ENCODE measurements at regions not wholly inside any gene's neighbourhood (a gene's known extent, or its start where the extent isn't known, plus 50 kb on each side); places are given as distances from the start of the nearest gene placed in this dataset.

DNA sequence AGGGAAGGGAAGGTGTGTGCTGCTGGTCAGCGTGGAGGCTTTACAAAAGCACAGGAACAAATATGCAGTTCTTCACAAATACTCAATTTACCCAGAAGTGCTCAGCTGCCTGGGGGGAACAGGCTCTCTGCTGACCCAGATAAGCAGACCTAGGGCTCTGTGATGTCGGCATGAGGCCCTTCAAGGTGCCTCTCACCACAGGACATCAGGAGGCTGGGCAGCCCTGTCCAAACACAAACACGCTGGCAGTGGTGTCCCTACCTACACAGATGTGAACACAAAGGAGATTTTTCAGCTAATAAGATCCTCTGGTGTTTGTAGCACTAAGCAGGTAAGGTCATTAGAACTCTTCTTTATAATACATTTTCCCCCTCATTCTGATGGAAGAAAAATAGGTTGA, 243.0 kb upstream of the PROX1 start:
- Histone ChIP-seq H3K36me3 (replicated peaks in 1 of 2; ENCODE audit: control insufficient read depth in 1 of 2, insufficient read depth in 2 of 2, low read length in 1 of 2) (no peaks in the 10 kb centered on the region), H3K27ac (ENCODE audit: low read depth in 2 of 2, low read length in 1 of 2) (no peak overlapping the region), H3K79me2 (ENCODE audit: insufficient read depth) (no peaks in the 10 kb centered on the region), H3K4me2 (no peak overlapping the region), H3K9ac (no peak overlapping the region), H3K27me3 (ENCODE audit: insufficient read depth) (no peaks in the 10 kb centered on the region), H4K20me1 (ENCODE audit: insufficient read depth) (no peaks in the 10 kb centered on the region), H2AFZ (ENCODE audit: low read depth) (no peak overlapping the region), H3K9me2 (no peaks in the 10 kb centered on the region), H3F3A (replicated peaks; ENCODE audit: insufficient read depth) (no peaks in the 10 kb centered on the region), H3K4me3 (ENCODE audit: low read depth in 2 of 2, low read length in 1 of 2) (no peak overlapping the region), H3K9me3 (no peaks in the 10 kb centered on the region), H3K4me1 (ENCODE audit: control insufficient read depth in 1 of 2, insufficient read depth in 2 of 2, low read depth in 1 of 2, low read length in 1 of 2) (no peaks in the 10 kb centered on the region)
- TF ChIP-seq SMC3 (IDR thresholded peaks at IDR 0.05; ENCODE audit: low read depth, low read length): no peak
- no peak for TF ChIP-seq RCOR1 (IDR thresholded peaks at IDR 0.05; ENCODE audit: low read length)
- no peak for TF ChIP-seq MXI1 (IDR thresholded peaks at IDR 0.05; ENCODE audit: low read depth, low read length)
- no peak for TF ChIP-seq SIN3A (IDR thresholded peaks at IDR 0.05; ENCODE audit: borderline replicate concordance, low read depth, low read length)
- TF ChIP-seq, protein P1, sequence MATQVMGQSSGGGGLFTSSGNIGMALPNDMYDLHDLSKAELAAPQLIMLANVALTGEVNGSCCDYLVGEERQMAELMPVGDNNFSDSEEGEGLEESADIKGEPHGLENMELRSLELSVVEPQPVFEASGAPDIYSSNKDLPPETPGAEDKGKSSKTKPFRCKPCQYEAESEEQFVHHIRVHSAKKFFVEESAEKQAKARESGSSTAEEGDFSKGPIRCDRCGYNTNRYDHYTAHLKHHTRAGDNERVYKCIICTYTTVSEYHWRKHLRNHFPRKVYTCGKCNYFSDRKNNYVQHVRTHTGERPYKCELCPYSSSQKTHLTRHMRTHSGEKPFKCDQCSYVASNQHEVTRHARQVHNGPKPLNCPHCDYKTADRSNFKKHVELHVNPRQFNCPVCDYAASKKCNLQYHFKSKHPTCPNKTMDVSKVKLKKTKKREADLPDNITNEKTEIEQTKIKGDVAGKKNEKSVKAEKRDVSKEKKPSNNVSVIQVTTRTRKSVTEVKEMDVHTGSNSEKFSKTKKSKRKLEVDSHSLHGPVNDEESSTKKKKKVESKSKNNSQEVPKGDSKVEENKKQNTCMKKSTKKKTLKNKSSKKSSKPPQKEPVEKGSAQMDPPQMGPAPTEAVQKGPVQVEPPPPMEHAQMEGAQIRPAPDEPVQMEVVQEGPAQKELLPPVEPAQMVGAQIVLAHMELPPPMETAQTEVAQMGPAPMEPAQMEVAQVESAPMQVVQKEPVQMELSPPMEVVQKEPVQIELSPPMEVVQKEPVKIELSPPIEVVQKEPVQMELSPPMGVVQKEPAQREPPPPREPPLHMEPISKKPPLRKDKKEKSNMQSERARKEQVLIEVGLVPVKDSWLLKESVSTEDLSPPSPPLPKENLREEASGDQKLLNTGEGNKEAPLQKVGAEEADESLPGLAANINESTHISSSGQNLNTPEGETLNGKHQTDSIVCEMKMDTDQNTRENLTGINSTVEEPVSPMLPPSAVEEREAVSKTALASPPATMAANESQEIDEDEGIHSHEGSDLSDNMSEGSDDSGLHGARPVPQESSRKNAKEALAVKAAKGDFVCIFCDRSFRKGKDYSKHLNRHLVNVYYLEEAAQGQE (IDR thresholded peaks at IDR 0.05; ENCODE audit: low read depth, low read length): no peak
- no peak for TF ChIP-seq YY1 (IDR thresholded peaks at IDR 0.05; ENCODE audit: low read depth)
- TF ChIP-seq RXRA (IDR thresholded peaks at IDR 0.05; ENCODE audit: borderline replicate concordance, low read depth): no peak
- TF ChIP-seq EP300 (IDR thresholded peaks at IDR 0.05; ENCODE audit: borderline replicate concordance in 1 of 2, low read depth in 1 of 2, low read length in 1 of 2): no peak
- no peak for TF ChIP-seq EZH2phosphoT487 (IDR thresholded peaks at IDR 0.05; ENCODE audit: borderline replicate concordance, low read depth)
- TF ChIP-seq CHD2 (IDR thresholded peaks at IDR 0.05; ENCODE audit: low read length, partially characterized antibody): no peak
- TF ChIP-seq, protein P2, sequence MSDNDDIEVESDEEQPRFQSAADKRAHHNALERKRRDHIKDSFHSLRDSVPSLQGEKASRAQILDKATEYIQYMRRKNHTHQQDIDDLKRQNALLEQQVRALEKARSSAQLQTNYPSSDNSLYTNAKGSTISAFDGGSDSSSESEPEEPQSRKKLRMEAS (IDR thresholded peaks at IDR 0.05; ENCODE audit: low read depth): no peak
- TF ChIP-seq, protein P3, sequence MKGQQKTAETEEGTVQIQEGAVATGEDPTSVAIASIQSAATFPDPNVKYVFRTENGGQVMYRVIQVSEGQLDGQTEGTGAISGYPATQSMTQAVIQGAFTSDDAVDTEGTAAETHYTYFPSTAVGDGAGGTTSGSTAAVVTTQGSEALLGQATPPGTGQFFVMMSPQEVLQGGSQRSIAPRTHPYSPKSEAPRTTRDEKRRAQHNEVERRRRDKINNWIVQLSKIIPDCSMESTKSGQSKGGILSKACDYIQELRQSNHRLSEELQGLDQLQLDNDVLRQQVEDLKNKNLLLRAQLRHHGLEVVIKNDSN (IDR thresholded peaks at IDR 0.05; ENCODE audit: borderline replicate concordance, low read depth): no peak
- TF ChIP-seq FOSL2 (IDR thresholded peaks at IDR 0.05; ENCODE audit: borderline replicate concordance, low read depth): no peak
- no peak for TF ChIP-seq TCF12 (IDR thresholded peaks at IDR 0.05)
- TF ChIP-seq, protein P4, sequence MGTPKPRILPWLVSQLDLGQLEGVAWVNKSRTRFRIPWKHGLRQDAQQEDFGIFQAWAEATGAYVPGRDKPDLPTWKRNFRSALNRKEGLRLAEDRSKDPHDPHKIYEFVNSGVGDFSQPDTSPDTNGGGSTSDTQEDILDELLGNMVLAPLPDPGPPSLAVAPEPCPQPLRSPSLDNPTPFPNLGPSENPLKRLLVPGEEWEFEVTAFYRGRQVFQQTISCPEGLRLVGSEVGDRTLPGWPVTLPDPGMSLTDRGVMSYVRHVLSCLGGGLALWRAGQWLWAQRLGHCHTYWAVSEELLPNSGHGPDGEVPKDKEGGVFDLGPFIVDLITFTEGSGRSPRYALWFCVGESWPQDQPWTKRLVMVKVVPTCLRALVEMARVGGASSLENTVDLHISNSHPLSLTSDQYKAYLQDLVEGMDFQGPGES (IDR thresholded peaks at IDR 0.05; ENCODE audit: low read depth, low read length): no peak
- TF ChIP-seq TAF1 (IDR thresholded peaks at IDR 0.05; ENCODE audit: borderline replicate concordance, low read depth, low read length): no peak
- TF ChIP-seq FOXJ3 (CRISPR knock-in tag; IDR thresholded peaks at IDR 0.05): no peak
- TF ChIP-seq RFX5 (IDR thresholded peaks at IDR 0.05; ENCODE audit: low read length): no peak
- CTCF ChIA-PET: interaction anchor here (1.4 kb wide), 1 partner anchor 10 kb away, joined by 3 read pairs; no protein-coding TSS in a partner anchor
- no peak for DNase-seq
- POLR2A ChIA-PET: no interaction called here
- 22% methylated on average over 3 of the region's 3 CpGs for WGBS (ENCODE audit: low lambda C conversion rate)

All from SK-N-SH (cell line).